ENCODE measurements at regions not wholly inside any gene's neighbourhood (a gene's known extent, or its start where the extent isn't known, plus 50 kb on each side); places are given as distances from the start of the nearest gene placed in this dataset.

- no peaks in the 10 kb centered on the region for H3K27me3 Mint-ChIP-seq (ENCODE audit: unreplicated experiment)
Measured at GRCh38 chrX:64853424-64853823, 122.8 kb downstream of the ZC4H2 start.

GRCh38 chrX:64850371-64851082, 125.7 kb downstream of the ZC4H2 start:
- H3K36me3 Mint-ChIP-seq (ENCODE audit: unreplicated experiment): no peaks in the 10 kb centered on the region
- H3K9me3 Mint-ChIP-seq (ENCODE audit: unreplicated experiment): no peaks in the 10 kb centered on the region
- no peak overlapping the region for H3K27ac Mint-ChIP-seq (ENCODE audit: unreplicated experiment)
- no peak for TF ChIP-seq CTCF (IDR thresholded peaks at IDR 0.05; ENCODE audit: partially characterized antibody, unreplicated experiment)
- no peak for DNase-seq
- no peaks in the 10 kb centered on the region for H3K27me3 Mint-ChIP-seq (ENCODE audit: unreplicated experiment)
- H3K4me1 Mint-ChIP-seq (ENCODE audit: low read depth, unreplicated experiment): no peaks in the 10 kb centered on the region
- no peak overlapping the region for H3K4me3 Mint-ChIP-seq (ENCODE audit: unreplicated experiment)

More at GRCh38 chrX:64853424-64853823, 122.8 kb downstream of the ZC4H2 start:
- Mint-ChIP-seq H3K27ac (ENCODE audit: unreplicated experiment) (no peak overlapping the region), H3K4me3 (ENCODE audit: unreplicated experiment) (no peak overlapping the region), H3K9me3 (ENCODE audit: unreplicated experiment) (no peaks in the 10 kb centered on the region), H3K4me1 (ENCODE audit: low read depth, unreplicated experiment) (no peaks in the 10 kb centered on the region), H3K36me3 (ENCODE audit: unreplicated experiment) (no peaks in the 10 kb centered on the region)
- no peak for DNase-seq
- TF ChIP-seq CTCF (IDR thresholded peaks at IDR 0.05; ENCODE audit: partially characterized antibody, unreplicated experiment): no peak

GRCh38 chrX:64843224-64843623, 133.0 kb downstream of the ZC4H2 start:
- no peak for DNase-seq
- Mint-ChIP-seq H3K27ac (ENCODE audit: unreplicated experiment) (no peak overlapping the region), H3K27me3 (ENCODE audit: unreplicated experiment) (peaks cover 1% of the 10 kb centered on the region), H3K9me3 (ENCODE audit: unreplicated experiment) (no peaks in the 10 kb centered on the region), H3K36me3 (ENCODE audit: unreplicated experiment) (no peaks in the 10 kb centered on the region), H3K4me1 (ENCODE audit: low read depth, unreplicated experiment) (no peaks in the 10 kb centered on the region), H3K4me3 (ENCODE audit: unreplicated experiment) (no peak overlapping the region)
- no peak for TF ChIP-seq CTCF (IDR thresholded peaks at IDR 0.05; ENCODE audit: partially characterized antibody, unreplicated experiment)

GRCh38 chrX:64842492-64842891, 133.8 kb downstream of the ZC4H2 start:
- H3K4me3 Mint-ChIP-seq (ENCODE audit: unreplicated experiment): no peak overlapping the region
- H3K9me3 Mint-ChIP-seq (ENCODE audit: unreplicated experiment): no peaks in the 10 kb centered on the region
- no peaks in the 10 kb centered on the region for H3K36me3 Mint-ChIP-seq (ENCODE audit: unreplicated experiment)
- H3K4me1 Mint-ChIP-seq (ENCODE audit: low read depth, unreplicated experiment): no peaks in the 10 kb centered on the region
- peaks cover 1% of the 10 kb centered on the region for H3K27me3 Mint-ChIP-seq (ENCODE audit: unreplicated experiment)
- no peak for DNase-seq
- H3K27ac Mint-ChIP-seq (ENCODE audit: unreplicated experiment): no peak overlapping the region
- no peak for TF ChIP-seq CTCF (IDR thresholded peaks at IDR 0.05; ENCODE audit: partially characterized antibody, unreplicated experiment)

GRCh38 chrX:64805683-64806082, 170.6 kb downstream of the ZC4H2 start:
- TF ChIP-seq CTCF (IDR thresholded peaks at IDR 0.05; ENCODE audit: partially characterized antibody, unreplicated experiment): no peak
- no peaks in the 10 kb centered on the region for H3K4me1 Mint-ChIP-seq (ENCODE audit: low read depth, unreplicated experiment)
- no peak overlapping the region for H3K4me3 Mint-ChIP-seq (ENCODE audit: unreplicated experiment)
- DNase-seq: no peak
- H3K27me3 Mint-ChIP-seq (ENCODE audit: unreplicated experiment): peaks cover 2% of the 10 kb centered on the region
- no peaks in the 10 kb centered on the region for H3K36me3 Mint-ChIP-seq (ENCODE audit: unreplicated experiment)
- H3K27ac Mint-ChIP-seq (ENCODE audit: unreplicated experiment): no peak overlapping the region
- H3K9me3 Mint-ChIP-seq (ENCODE audit: unreplicated experiment): peaks cover 2% of the 10 kb centered on the region

All from glutamatergic neuron (in vitro differentiated cells).